ENCODE measurements at regions not wholly inside any gene's neighbourhood (a gene's known extent, or its start where the extent isn't known, plus 50 kb on each side); places are given as distances from the start of the nearest gene placed in this dataset.

DNA sequence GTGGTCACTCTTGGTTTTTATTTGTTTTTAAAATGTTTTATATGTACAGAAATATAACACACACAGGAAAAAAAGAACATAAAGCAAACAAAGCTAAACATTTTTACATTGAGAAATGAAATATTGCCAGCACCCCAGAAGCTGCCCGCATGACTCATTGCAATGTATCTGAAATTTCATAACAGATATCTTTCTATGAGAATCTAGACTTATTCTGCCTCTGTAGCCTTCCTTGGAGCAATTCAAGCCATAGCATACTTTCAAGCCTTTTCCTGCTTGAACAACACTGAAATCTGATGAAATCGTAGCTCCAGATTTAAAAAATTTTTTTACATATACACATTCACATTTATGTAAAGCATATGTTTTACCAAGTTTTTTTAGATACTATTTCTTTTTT is 86.9 kb downstream of the RBBP6 start:
- TF ChIP-seq POLR2AphosphoS5 (IDR thresholded peaks at IDR 0.05; ENCODE audit: borderline replicate concordance, low read depth, low read length) (no peak), EZH2 (IDR thresholded peaks at IDR 0.05) (no peak)

Measured in SK-N-MC (cell line).